ENCODE measurements at regions not wholly inside any gene's neighbourhood (a gene's known extent, or its start where the extent isn't known, plus 50 kb on each side); places are given as distances from the start of the nearest gene placed in this dataset.
A peak's percentile ranks its signal among the peaks of the same experiment; 100 is the strongest.

- intact Hi-C loops (cut with DNase I) = no loop called here
- DNase-seq (no peak), ATAC-seq (no peak)
- no peak overlapping the region for H3K4me3 ChIP-seq
- no peak overlapping the region for H3K27ac ChIP-seq
- no peaks in the 10 kb centered on the region for H3K36me3 ChIP-seq
- no peaks in the 10 kb centered on the region for H3K27me3 ChIP-seq (ENCODE audit: low read depth)
- no peaks in the 10 kb centered on the region for H3K4me1 ChIP-seq
- H3K9me3 ChIP-seq = no peaks in the 10 kb centered on the region
- no peak for TF ChIP-seq CTCF (IDR thresholded peaks at IDR 0.05)
These were observed 68.0 kb upstream of the HELT start for GRCh38 chr4:184950117-184950830.

GRCh38 chr4:184950926-184951325 is 67.4 kb upstream of the HELT start:
- no peak for ATAC-seq
- no peak overlapping the region for H3K27ac ChIP-seq
- intact Hi-C loops (cut with DNase I) = no loop called here
- DNase-seq = no peak
- no peak for TF ChIP-seq CTCF (IDR thresholded peaks at IDR 0.05)
- no peaks in the 10 kb centered on the region for H3K4me1 ChIP-seq
- no peaks in the 10 kb centered on the region for H3K27me3 ChIP-seq (ENCODE audit: low read depth)
- H3K4me3 ChIP-seq = no peak overlapping the region
- no peaks in the 10 kb centered on the region for H3K9me3 ChIP-seq
- H3K36me3 ChIP-seq = no peaks in the 10 kb centered on the region

- intact Hi-C loops (cut with DNase I) = no loop called here
- DNase-seq = no peak
- no peaks in the 10 kb centered on the region for H3K36me3 ChIP-seq
These were observed 66.6 kb upstream of the HELT start for GRCh38 chr4:184951668-184952160.

GRCh38 chr4:184952522-184952921 is 65.8 kb upstream of the HELT start:
- TF ChIP-seq CTCF (IDR thresholded peaks at IDR 0.05) = no peak
- Histone ChIP-seq H3K9me3 (no peaks in the 10 kb centered on the region), H3K36me3 (no peaks in the 10 kb centered on the region), H3K4me1 (no peaks in the 10 kb centered on the region), H3K4me3 (no peak overlapping the region), H3K27me3 (ENCODE audit: low read depth) (no peaks in the 10 kb centered on the region), H3K27ac (no peak overlapping the region)
- DNase-seq = no peak
- ATAC-seq = peak in 1 of 2 donors; percentile 24
- intact Hi-C loops (cut with DNase I) = no loop called here

More at GRCh38 chr4:184951668-184952160, 66.6 kb upstream of the HELT start:
- Histone ChIP-seq H3K4me1 (no peaks in the 10 kb centered on the region), H3K27ac (no peak overlapping the region), H3K27me3 (ENCODE audit: low read depth) (no peaks in the 10 kb centered on the region), H3K9me3 (no peaks in the 10 kb centered on the region), H3K4me3 (no peak overlapping the region)
- ATAC-seq = no peak
- no peak for TF ChIP-seq CTCF (IDR thresholded peaks at IDR 0.05)

GRCh38 chr4:184953421-184953945 is 64.8 kb upstream of the HELT start:
- Histone ChIP-seq H3K27ac (no peak overlapping the region), H3K4me1 (no peaks in the 10 kb centered on the region), H3K4me3 (no peak overlapping the region), H3K36me3 (no peaks in the 10 kb centered on the region), H3K9me3 (no peaks in the 10 kb centered on the region), H3K27me3 (ENCODE audit: low read depth) (no peaks in the 10 kb centered on the region)
- TF ChIP-seq CTCF (IDR thresholded peaks at IDR 0.05) = no peak
- ATAC-seq (no peak), DNase-seq (no peak)
- intact Hi-C loops (cut with DNase I) = no loop called here

All from lower lobe of right lung (tissue), 2 donors.